Ovary (tissue), 7 donors: ENCODE measurements at regions not wholly inside any gene's neighbourhood (a gene's known extent, or its start where the extent isn't known, plus 50 kb on each side); places are given as distances from the start of the nearest gene placed in this dataset.

ENCODE experiments used
- DNase-seq, 5 donors: peaks; one replicate each; pipeline ENCODE4 v3.0.0-alpha.2; 2019 to 2020
- H3K27ac ChIP-seq, 2 donors: fragments of 200-600 bp; one replicate each; pipeline versions ENCODE4 v1.5.1 to v1.8.0; 2019 to 2022
- H3K27me3 ChIP-seq: fragments of 200-600 bp; one replicate; pipeline ENCODE4 v1.8.0; 2022
- H3K36me3 ChIP-seq: fragments of 200-600 bp; sonication (generic); one replicate; pipeline ENCODE4 v1.5.1; 2019
- H3K4me1 ChIP-seq: one replicate; pipeline ENCODE4 v1.8.1; 2013; ENCODE audit warnings: mild to moderate bottlenecking, moderate library complexity; ENCODE audit not compliant: insufficient read depth
- H3K4me3 ChIP-seq: fragments of 200-600 bp; sonication (generic); one replicate; pipeline ENCODE4 v1.5.1; 2017
- H3K9me3 ChIP-seq, 2 donors: fragments of 200-600 bp in 1 of 2; sonication (generic) in 1 of 2; one replicate each; pipeline versions ENCODE4 v1.5.1 to v1.8.1; 2013 to 2019; ENCODE audit warnings: mild to moderate bottlenecking in 1 of 2, moderate library complexity in 1 of 2
- EP300 ChIP-seq: sonication (generic); formaldehyde crosslinking; IDR thresholded peaks from one replicate; pipeline ENCODE4 v1.6.1; 2017; ENCODE audit warnings: antibody characterized with exemption
- POLR2A ChIP-seq: fragments of 450-650 bp; IDR thresholded peaks from one replicate; pipeline ENCODE4 v1.6.1; 2017; ENCODE audit warnings: antibody characterized with exemption, mild to moderate bottlenecking, moderate library complexity
- WGBS, 3 donors: extraction: QIAGEN DNeasy Blood & Tissue Kit in 1 of 3; methylation state at CpG; one replicate each; pipeline versions ENCODE4 v1.1.5 to v1.1.7; 2013 to 2017; 5-methylcytosine and 5-hydroxymethylcytosine counted together
- intact Hi-C, 4 donors: fragments of 100-400 bp; cut with DNase I; formaldehyde crosslinking; loops; one replicate each; pipeline versions ENCODE4 v1.11.0 to v1.15.1; 2022 to 2023
- TF ChIP-seq, protein P1 (sequence below), 3 donors: fragments of 450-650 bp in 2 of 3; fragments of 200-600 bp in 1 of 3; IDR thresholded peaks; one replicate each; pipeline versions ENCODE4 v1.5.1 to v1.8.0; 2016 to 2022; ENCODE audit warnings: antibody characterized with exemption in 3 of 3, mild to moderate bottlenecking in 1 of 3
- donor health status: DM: no; HTN: no; CAD: no; lungs with moderate emphysema.
- donor health status: DM: no; HTN: no; CAD: no.
- donor health status: Bipolar disorder and iron deficiency.
- donor health status: DM: no; HTN: no; CAD: no.
- donor health status: DM: yes; HTN: yes; CAD: no.

DNA sequence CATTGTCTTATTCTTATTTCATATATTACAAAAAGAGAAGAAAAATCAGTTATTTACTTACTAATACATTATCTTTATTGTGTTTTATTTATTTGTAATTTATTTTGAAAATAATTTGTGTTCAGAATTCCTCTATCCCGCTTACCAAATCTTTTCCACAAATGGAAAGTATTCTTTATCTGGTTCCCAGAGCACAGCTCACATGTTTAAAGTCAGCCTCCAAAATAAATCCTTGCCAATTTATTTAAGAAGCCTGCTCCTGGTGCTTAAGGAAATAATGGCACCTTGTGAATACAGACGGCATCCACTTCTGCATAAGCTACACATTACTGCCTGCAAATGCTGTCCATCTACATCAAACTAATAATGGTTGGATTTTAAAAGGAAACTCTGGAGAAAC is 435.4 kb downstream of the MTRR start:
- Histone ChIP-seq H3K9me3 (no peaks in the 10 kb centered on the region), H3K27me3 (no peaks in the 10 kb centered on the region), H3K4me1 (no peaks in the 10 kb centered on the region), H3K36me3 (no peaks in the 10 kb centered on the region), H3K4me3 (no peak overlapping the region), H3K27ac (no peak overlapping the region)
- TF ChIP-seq POLR2A, result no peak
- TF ChIP-seq, protein P1, sequence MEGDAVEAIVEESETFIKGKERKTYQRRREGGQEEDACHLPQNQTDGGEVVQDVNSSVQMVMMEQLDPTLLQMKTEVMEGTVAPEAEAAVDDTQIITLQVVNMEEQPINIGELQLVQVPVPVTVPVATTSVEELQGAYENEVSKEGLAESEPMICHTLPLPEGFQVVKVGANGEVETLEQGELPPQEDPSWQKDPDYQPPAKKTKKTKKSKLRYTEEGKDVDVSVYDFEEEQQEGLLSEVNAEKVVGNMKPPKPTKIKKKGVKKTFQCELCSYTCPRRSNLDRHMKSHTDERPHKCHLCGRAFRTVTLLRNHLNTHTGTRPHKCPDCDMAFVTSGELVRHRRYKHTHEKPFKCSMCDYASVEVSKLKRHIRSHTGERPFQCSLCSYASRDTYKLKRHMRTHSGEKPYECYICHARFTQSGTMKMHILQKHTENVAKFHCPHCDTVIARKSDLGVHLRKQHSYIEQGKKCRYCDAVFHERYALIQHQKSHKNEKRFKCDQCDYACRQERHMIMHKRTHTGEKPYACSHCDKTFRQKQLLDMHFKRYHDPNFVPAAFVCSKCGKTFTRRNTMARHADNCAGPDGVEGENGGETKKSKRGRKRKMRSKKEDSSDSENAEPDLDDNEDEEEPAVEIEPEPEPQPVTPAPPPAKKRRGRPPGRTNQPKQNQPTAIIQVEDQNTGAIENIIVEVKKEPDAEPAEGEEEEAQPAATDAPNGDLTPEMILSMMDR (IDR thresholded peaks at IDR 0.05), result no peak
- TF ChIP-seq EP300, result no peak
- WGBS, 3 donors, result 9 to 28% (median 10%) methylated on average over 2 of the region's 2 CpGs
- DNase-seq, result no peak
- intact Hi-C loops, result no loop called here

DNA sequence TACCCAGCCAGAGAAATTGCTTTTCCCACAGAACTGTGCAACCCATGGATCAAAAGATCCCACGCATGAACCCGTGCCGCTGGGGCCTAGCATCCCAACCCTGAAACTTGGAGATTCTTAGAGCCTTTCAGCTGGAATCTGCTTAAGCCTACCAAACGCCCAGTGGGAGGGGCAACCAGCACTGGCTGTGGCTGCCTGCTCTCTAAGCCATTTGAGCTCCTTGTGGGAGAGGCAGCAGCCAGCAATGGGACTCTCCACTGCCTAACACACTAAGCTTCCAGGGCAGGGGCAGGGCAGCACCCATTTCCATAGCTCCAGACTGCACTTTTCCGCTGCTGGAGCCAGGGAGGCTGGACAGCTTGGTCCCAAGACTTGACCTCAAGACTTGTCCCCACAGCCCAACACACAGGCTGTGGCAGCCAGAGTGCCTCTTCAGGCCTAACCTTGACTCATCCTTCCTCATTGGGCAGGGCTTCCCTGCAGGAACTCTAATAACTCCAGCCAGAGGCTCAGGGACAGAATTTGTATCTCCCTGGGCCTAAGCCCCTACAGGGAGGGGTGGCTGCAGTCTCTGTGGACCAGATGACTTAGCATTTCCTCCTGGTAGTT is 437.4 kb downstream of the MTRR start:
- H3K27ac ChIP-seq, result no peak overlapping the region
- no peaks in the 10 kb centered on the region for H3K9me3 ChIP-seq
- intact Hi-C loops, result no loop called here
- TF ChIP-seq EP300 (no peak), POLR2A (no peak)
- TF ChIP-seq, protein P1 (IDR thresholded peaks at IDR 0.05), result no peak
- H3K4me1 ChIP-seq, result no peaks in the 10 kb centered on the region
- no peaks in the 10 kb centered on the region for H3K36me3 ChIP-seq
- WGBS, 3 donors, result 90 to 96% (median 92%) methylated on average over 5 of the region's 5 CpGs
- H3K27me3 ChIP-seq, result no peaks in the 10 kb centered on the region
- H3K4me3 ChIP-seq, result no peak overlapping the region
- DNase-seq, result no peak

DNA sequence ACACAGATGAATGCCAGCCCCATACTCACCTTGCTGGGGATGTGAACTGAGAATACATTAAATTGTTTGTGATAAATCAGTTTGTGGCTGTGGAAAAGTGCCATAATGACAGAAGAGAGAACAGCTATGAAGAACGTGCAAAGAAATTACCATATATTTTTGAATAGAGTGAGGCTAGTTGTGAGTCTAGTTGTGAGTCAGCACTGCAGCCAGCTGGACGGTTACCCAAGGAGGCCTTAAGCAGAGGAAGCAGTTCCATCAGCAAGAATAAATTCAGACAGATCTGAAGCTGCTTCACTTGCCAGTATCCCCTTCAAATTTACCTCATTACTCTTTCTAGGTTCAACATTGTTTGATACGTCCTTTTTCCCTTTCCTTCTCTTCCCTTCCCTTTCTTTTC is 446.0 kb downstream of the MTRR start:
- TF ChIP-seq, protein P1 (IDR thresholded peaks at IDR 0.05), result no peak
- TF ChIP-seq EP300 (no peak), POLR2A (no peak)
- Histone ChIP-seq H3K27ac (no peak overlapping the region), H3K9me3 (no peaks in the 10 kb centered on the region), H3K27me3 (no peaks in the 10 kb centered on the region), H3K4me1 (no peaks in the 10 kb centered on the region), H3K4me3 (no peak overlapping the region), H3K36me3 (no peaks in the 10 kb centered on the region)
- 58 to 65% (median 59%) methylated on average over 3 of the region's 3 CpGs for WGBS, 3 donors
- intact Hi-C loops, result no loop called here
- DNase-seq, result no peak

DNA sequence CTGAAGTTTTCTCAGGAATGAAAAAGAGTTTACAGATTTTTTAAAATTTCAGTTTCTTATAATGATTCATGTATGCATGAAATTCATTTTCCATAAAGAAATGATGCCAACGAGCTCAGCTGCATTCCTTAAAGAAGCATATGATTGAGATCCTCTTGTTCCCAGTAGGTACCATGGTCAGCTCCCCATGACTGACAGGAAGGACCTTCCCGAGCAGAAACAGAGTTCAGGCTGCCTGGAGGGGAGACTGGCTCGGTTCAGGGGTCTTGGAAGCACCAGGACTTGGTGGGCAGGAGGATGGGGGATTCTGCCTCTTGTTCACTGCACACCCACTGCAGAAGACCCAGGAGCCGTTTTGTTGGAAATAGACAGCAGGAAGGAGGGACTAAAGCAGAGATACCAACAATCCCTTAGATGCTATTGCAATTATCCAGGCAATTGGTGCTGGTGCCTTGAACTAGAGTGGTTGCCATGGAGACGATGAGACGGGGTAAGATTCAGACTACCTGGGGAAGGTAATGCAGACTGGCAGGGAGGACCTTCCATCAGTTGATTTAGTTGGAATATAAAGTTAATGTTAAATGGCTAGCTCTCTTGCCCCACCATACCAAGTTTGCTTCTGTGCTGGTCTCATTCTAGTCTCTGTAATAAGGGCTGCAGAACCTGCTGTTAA is 447.8 kb downstream of the MTRR start:
- no peak for DNase-seq
- Histone ChIP-seq H3K27ac (no peak overlapping the region), H3K4me3 (no peak overlapping the region), H3K9me3 (no peaks in the 10 kb centered on the region), H3K36me3 (no peaks in the 10 kb centered on the region), H3K4me1 (no peaks in the 10 kb centered on the region), H3K27me3 (no peaks in the 10 kb centered on the region)
- intact Hi-C loops, result no loop called here
- TF ChIP-seq POLR2A, result no peak
- TF ChIP-seq, protein P1 (IDR thresholded peaks at IDR 0.05), result no peak
- TF ChIP-seq EP300, result no peak
- WGBS, 3 donors, result 36 to 39% (median 38%) methylated on average over 6 of the region's 6 CpGs
